GM06990 (cell line): ENCODE measurements at regions not wholly inside any gene's neighbourhood (a gene's known extent, or its start where the extent isn't known, plus 50 kb on each side); places are given as distances from the start of the nearest gene placed in this dataset.
"Not testable (repeated sequence)": the region's sequence is repeated elsewhere in the genome, so short reads cannot be mapped to it uniquely, and the experiment has no call there.

Source experiments
- DNase-seq: peaks from one replicate; pipeline ENCODE4 v3.0.0-alpha.2; 2011; ENCODE audit not compliant: insufficient read length; ENCODE audit errors: extremely low read depth
- H3K27me3 ChIP-seq: replicated peaks from 2 replicates; pipeline ENCODE4 v1.6.0; 2011; ENCODE audit warnings: low read length; ENCODE audit not compliant: control insufficient read depth, insufficient read depth
- H3K36me3 ChIP-seq: 2 replicates; pipeline ENCODE4 v1.5.1; 2011; ENCODE audit warnings: low read length; ENCODE audit not compliant: control insufficient read depth, insufficient read depth
- H3K4me3 ChIP-seq: replicated peaks from 2 replicates; pipeline ENCODE4 v1.5.1; 2011; ENCODE audit warnings: low read depth, mild to moderate bottlenecking, control low read depth, low read length
- TF ChIP-seq, protein P1 (sequence below): IDR thresholded peaks from 2 replicates; pipeline ENCODE4 v1.5.1; 2011; ENCODE audit warnings: low read length, control low read depth, mild to moderate bottlenecking, inconsistent platforms; ENCODE audit not compliant: insufficient read depth, poor library complexity, severe bottlenecking

DNA sequence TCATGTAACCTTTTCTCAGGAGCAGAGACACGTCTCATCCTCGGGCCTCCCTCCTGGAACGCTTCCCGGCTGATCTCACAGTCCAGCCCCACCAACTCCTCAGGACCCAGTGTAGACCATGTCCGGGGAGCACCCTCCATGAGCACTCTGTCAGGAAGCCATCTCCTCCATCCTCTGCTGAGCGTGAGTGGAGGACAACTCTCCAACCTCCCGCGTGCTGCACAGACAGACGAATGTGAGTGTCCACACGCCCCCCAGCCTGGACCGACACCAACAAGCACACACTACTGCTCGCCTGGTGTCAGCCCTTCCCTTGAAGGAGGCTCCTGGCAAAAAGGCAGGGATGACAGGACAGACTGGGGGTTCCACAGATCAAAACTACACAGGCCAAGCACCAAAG is 86.6 kb downstream of the SHANK2 start:
- TF ChIP-seq, protein P1, sequence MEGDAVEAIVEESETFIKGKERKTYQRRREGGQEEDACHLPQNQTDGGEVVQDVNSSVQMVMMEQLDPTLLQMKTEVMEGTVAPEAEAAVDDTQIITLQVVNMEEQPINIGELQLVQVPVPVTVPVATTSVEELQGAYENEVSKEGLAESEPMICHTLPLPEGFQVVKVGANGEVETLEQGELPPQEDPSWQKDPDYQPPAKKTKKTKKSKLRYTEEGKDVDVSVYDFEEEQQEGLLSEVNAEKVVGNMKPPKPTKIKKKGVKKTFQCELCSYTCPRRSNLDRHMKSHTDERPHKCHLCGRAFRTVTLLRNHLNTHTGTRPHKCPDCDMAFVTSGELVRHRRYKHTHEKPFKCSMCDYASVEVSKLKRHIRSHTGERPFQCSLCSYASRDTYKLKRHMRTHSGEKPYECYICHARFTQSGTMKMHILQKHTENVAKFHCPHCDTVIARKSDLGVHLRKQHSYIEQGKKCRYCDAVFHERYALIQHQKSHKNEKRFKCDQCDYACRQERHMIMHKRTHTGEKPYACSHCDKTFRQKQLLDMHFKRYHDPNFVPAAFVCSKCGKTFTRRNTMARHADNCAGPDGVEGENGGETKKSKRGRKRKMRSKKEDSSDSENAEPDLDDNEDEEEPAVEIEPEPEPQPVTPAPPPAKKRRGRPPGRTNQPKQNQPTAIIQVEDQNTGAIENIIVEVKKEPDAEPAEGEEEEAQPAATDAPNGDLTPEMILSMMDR: no peak
- no peaks in the 10 kb centered on the region for H3K36me3 ChIP-seq
- no peaks in the 10 kb centered on the region for H3K27me3 ChIP-seq
- H3K4me3 ChIP-seq: no peak overlapping the region
- DNase-seq: no peak

DNA sequence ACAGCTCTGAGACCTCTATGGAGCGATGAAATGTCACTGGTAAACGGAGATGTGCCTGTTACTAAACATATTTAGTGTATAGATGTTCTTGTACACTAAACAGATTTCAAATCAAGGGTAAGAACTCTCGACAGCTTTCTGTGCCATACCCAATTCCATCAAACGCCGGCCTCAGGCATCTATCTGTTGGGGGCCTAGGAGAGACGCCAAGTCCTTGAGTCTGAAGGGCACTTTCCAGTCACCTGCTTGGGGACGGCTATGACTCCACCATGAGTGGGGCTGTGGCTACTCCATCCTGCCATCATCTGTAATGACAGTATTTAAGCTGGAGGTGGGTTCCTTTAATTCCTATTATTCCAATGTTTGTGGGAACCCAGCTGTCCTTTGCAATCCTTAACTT is 87.8 kb downstream of the SHANK2 start:
- H3K36me3 ChIP-seq: no peaks in the 10 kb centered on the region
- H3K27me3 ChIP-seq: no peaks in the 10 kb centered on the region
- no peak for DNase-seq
- no peak overlapping the region for H3K4me3 ChIP-seq
- TF ChIP-seq, protein P1: no peak

DNA sequence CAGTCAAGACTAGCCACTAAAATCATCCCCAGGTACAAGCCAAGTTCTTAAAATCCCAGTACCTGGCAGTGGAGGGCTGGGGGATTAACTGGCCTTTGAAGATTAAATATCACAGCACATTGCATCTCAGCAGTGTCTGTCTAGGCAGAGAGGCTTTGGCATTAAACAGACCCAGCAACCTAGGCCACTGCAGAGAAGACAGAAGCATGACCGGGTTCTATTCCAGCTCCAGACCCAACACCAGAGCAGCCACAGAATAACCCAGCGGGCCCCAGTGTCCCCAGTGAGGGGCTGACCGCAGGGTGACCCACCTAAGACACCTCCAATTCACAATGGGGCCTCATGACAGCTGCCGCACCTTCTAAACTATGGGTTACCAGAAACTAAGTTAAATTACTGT is 88.2 kb downstream of the SHANK2 start:
- Histone ChIP-seq H3K36me3 (no peaks in the 10 kb centered on the region), H3K4me3 (no peak overlapping the region), H3K27me3 (no peaks in the 10 kb centered on the region)
- TF ChIP-seq, protein P1: no peak
- no peak for DNase-seq

DNA sequence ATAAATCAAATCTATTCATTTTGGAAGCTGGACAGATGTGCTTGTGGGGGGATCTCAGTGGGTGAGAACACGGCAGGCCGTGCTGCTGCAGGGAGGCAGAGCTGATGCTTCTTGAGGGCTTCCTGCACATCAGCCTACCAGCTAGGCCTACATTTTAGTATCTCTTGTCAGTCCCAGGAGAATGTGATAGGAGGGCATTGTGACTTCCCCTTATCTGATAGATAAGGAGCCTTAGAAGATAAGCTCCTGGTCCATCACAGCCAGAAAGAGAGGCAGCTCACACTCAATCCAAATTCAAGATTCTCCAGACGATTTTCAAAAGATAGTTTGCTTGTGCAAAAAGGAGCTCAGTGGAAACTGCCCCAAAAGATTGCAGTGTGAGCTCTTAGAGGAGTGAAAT is 89.0 kb downstream of the SHANK2 start:
- Histone ChIP-seq H3K36me3 (no peaks in the 10 kb centered on the region), H3K27me3 (no peaks in the 10 kb centered on the region; the same call in 1 of the 2 replicates), H3K4me3 (no peak overlapping the region)
- no peak for DNase-seq
- TF ChIP-seq, protein P1: no peak

DNA sequence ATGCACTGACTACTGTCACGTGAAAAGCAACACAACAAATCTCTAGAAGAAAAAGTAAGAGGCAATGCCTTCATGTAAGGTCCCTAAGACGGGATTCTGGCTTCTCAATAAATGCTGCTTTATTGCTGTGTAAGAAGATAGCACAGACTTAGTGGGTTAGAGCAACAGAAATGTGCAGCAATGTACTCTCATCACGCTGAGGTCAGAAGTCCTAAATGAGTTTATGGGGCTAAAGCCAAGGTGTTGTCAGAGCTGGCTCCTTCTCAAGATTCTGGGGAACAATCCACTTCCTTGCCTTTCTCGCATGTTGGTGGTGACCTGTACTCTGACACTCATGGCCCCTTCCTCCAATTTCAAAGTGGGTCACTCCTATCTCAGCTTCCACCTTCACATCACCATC is 93.4 kb downstream of the SHANK2 start:
- Histone ChIP-seq H3K36me3 (no peaks in the 10 kb centered on the region), H3K4me3 (no peak overlapping the region), H3K27me3 (no peaks in the 10 kb centered on the region; the same call in 1 of the 2 replicates)
- DNase-seq: no peak
- TF ChIP-seq, protein P1: no peak

DNA sequence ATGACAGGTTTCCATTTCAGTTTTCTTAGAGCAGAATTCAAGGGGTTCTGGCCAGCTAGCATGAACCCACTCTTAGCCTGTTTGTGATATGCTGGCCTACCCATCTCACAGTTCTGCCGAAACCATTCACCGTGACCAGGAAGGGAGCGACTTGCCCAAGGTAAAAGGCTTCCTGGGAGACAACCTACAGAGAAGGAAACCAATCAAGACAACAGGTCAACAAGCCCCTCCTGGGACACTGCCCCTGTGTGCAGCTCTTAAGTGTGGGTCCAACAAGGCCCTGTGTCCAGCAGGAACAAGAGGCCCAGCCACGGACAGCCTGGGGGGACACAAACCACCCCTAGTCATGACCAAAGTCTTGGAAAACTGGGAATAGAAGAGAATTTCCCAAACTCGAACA is 94.7 kb downstream of the SHANK2 start:
- DNase-seq, H3K36me3 ChIP-seq, H3K4me3 ChIP-seq, H3K27me3 ChIP-seq: not testable (repeated sequence)
